ENCODE measurements at regions not wholly inside any gene's neighbourhood (a gene's known extent, or its start where the extent isn't known, plus 50 kb on each side); places are given as distances from the start of the nearest gene placed in this dataset.

GRCh38 chr4:74875451-74875850, 57.5 kb upstream of the PARM1 start:
- dilution Hi-C loops (cut with HindIII; ENCODE audit: low sequenced_read_pairs, unreplicated experiment): no loop called here
- H2BK20ac ChIP-seq (ENCODE audit: low read depth, low read length): no peak overlapping the region
- DNase-seq (no peak), ATAC-seq (ENCODE audit: low read depth) (no peak)
- no TSS peak for BruUV-seq (replicated peaks)
- H3K9ac ChIP-seq (ENCODE audit: low read depth, low read length): no peak overlapping the region
- H2AFZ ChIP-seq (replicated peaks; ENCODE audit: low read length, poor library complexity): no peak overlapping the region
- no peak overlapping the region for H3K14ac ChIP-seq (replicated peaks; ENCODE audit: low read depth, low read length)
- H3K27me3 ChIP-seq (ENCODE audit: control insufficient read depth, insufficient read depth, low read length): peaks cover 2% of the 10 kb centered on the region; the same call in 1 of the 2 replicates
- no peak overlapping the region for H3K27ac ChIP-seq (ENCODE audit: insufficient read depth, low read length)
- no peak overlapping the region for H3K23ac ChIP-seq (ENCODE audit: low read depth, low read length)
- no peaks in the 10 kb centered on the region for H3K4me1 ChIP-seq (ENCODE audit: control insufficient read depth, insufficient read depth, low read length)
- H4K20me1 ChIP-seq (ENCODE audit: insufficient read depth, low read length): no peaks in the 10 kb centered on the region
- H3K56ac ChIP-seq (ENCODE audit: extremely low read depth, insufficient read depth, low read length): no peak overlapping the region
- no peaks in the 10 kb centered on the region for H3K36me3 ChIP-seq (ENCODE audit: control insufficient read depth, insufficient read depth, low read length)
- no peak overlapping the region for H2BK120ac ChIP-seq (ENCODE audit: low read depth, low read length)
- no peak overlapping the region for H2AK5ac ChIP-seq (ENCODE audit: low read depth, low read length)
- H3K4me2 ChIP-seq (ENCODE audit: low read depth, low read length): no peak overlapping the region
- no peak overlapping the region for H4K5ac ChIP-seq (ENCODE audit: low read depth, low read length)
- no peak overlapping the region for H2BK5ac ChIP-seq (ENCODE audit: low read depth, low read length, poor library complexity, severe bottlenecking)
- H3K18ac ChIP-seq (ENCODE audit: low read depth, low read length): no peak overlapping the region
- in situ Hi-C loops (cut with MboI; ENCODE audit: low sequenced_read_pairs): no loop called here
- H2BK15ac ChIP-seq (ENCODE audit: low read depth, low read length): no peak overlapping the region
- intact Hi-C loops (cut with micrococcal nuclease): loop anchor here (2.0 kb wide), 2 partner anchors 415 to 595 kb away; no protein-coding TSS in a partner anchor
- H2AK9ac ChIP-seq (replicated peaks; ENCODE audit: low read depth, low read length, poor library complexity): no peak overlapping the region
- CTCF ChIA-PET: interaction anchor here (0.8 to 1.5 kb wide), 4 partner anchors 9 to 593 kb away, joined by 3 to 6 read pairs (median 4); no protein-coding TSS in a partner anchor
- no peak overlapping the region for H4K8ac ChIP-seq (ENCODE audit: low read depth in 2 of 2, low read length in 2 of 2)
- POLR2A ChIA-PET (ENCODE audit: unreplicated experiment): no interaction called here
- no CpG with 5 or more reads among the region's 2 CpGs for WGBS, 2 experiments (ENCODE audit: extremely low coverage in 2 of 2, insufficient read length in 1 of 2)
- H3K9me3 ChIP-seq (ENCODE audit: control insufficient read depth, insufficient read depth, low read length): no peaks in the 10 kb centered on the region
- TF ChIP-seq RCOR1 (IDR thresholded peaks at IDR 0.05; ENCODE audit: insufficient replicate concordance, low read length) (no peak), NFE2L2 (IDR thresholded peaks at IDR 0.05; ENCODE audit: low read depth, low read length) (no peak), CHD1 (IDR thresholded peaks at IDR 0.05; ENCODE audit: low read depth, low read length) (no peak), MAFK (IDR thresholded peaks at IDR 0.05; ENCODE audit: low read depth, low read length) (no peak), POLR2A (IDR thresholded peaks at IDR 0.05; ENCODE audit: low read depth, low read length) (no peak), BHLHE40 (IDR thresholded peaks at IDR 0.05; ENCODE audit: low read depth, low read length) (no peak), MAZ (IDR thresholded peaks at IDR 0.05; ENCODE audit: borderline replicate concordance, low read depth, low read length) (no peak), USF2 (IDR thresholded peaks at IDR 0.05; ENCODE audit: low read depth, low read length) (no peak), RFX5 (IDR thresholded peaks at IDR 0.05; ENCODE audit: low read depth, low read length) (no peak), CEBPB (IDR thresholded peaks at IDR 0.05; ENCODE audit: low read depth, low read length) (no peak), MXI1 (IDR thresholded peaks at IDR 0.05; ENCODE audit: borderline replicate concordance, low read depth, low read length) (no peak), FOS (IDR thresholded peaks at IDR 0.05; ENCODE audit: low read depth, low read length) (no peak), SMC3 (IDR thresholded peaks at IDR 0.05; ENCODE audit: low read depth, low read length) (no peak), RAD21 (IDR thresholded peaks at IDR 0.05; ENCODE audit: low read length) (no peak)
- TF ChIP-seq, protein P1, sequence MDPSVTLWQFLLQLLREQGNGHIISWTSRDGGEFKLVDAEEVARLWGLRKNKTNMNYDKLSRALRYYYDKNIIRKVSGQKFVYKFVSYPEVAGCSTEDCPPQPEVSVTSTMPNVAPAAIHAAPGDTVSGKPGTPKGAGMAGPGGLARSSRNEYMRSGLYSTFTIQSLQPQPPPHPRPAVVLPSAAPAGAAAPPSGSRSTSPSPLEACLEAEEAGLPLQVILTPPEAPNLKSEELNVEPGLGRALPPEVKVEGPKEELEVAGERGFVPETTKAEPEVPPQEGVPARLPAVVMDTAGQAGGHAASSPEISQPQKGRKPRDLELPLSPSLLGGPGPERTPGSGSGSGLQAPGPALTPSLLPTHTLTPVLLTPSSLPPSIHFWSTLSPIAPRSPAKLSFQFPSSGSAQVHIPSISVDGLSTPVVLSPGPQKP (IDR thresholded peaks at IDR 0.05; ENCODE audit: borderline replicate concordance, low read depth, low read length): no peak
- TF ChIP-seq, protein P2, sequence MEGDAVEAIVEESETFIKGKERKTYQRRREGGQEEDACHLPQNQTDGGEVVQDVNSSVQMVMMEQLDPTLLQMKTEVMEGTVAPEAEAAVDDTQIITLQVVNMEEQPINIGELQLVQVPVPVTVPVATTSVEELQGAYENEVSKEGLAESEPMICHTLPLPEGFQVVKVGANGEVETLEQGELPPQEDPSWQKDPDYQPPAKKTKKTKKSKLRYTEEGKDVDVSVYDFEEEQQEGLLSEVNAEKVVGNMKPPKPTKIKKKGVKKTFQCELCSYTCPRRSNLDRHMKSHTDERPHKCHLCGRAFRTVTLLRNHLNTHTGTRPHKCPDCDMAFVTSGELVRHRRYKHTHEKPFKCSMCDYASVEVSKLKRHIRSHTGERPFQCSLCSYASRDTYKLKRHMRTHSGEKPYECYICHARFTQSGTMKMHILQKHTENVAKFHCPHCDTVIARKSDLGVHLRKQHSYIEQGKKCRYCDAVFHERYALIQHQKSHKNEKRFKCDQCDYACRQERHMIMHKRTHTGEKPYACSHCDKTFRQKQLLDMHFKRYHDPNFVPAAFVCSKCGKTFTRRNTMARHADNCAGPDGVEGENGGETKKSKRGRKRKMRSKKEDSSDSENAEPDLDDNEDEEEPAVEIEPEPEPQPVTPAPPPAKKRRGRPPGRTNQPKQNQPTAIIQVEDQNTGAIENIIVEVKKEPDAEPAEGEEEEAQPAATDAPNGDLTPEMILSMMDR (conservative IDR thresholded peaks at IDR 0.05; ENCODE audit: low read depth, low read length): no peak
- H4K91ac ChIP-seq (ENCODE audit: insufficient read depth, low read depth, low read length): no peak overlapping the region
- H3K4me3 ChIP-seq (ENCODE audit: insufficient read depth, low read depth, low read length): no peak overlapping the region
- H3K9me1 ChIP-seq (ENCODE audit: insufficient read depth, low read length): no peaks in the 10 kb centered on the region
- H3K4ac ChIP-seq (ENCODE audit: low read depth, low read length): no peak overlapping the region
- H3K79me1 ChIP-seq (ENCODE audit: low read depth in 1 of 2, low read length in 2 of 2): no peaks in the 10 kb centered on the region
